GM21447 (cell line): ENCODE measurements at regions not wholly inside any gene's neighbourhood (a gene's known extent, or its start where the extent isn't known, plus 50 kb on each side); places are given as distances from the start of the nearest gene placed in this dataset.
"Not testable (repeated sequence)": the region's sequence is repeated elsewhere in the genome, so short reads cannot be mapped to it uniquely, and the experiment has no call there.

ENCODE experiments used
- ATAC-seq: cut with Tn5 transposase; IDR thresholded peaks from one replicate; pipeline ENCODE4 v1.9.1; 2021; ENCODE audit not compliant: unreplicated experiment

- no peak for ATAC-seq
Measured at GRCh38 chr14:27528328-27528727, 930.5 kb upstream of the NOVA1 start.

- ATAC-seq = no peak
Measured at GRCh38 chr14:27536748-27537147, 938.9 kb upstream of the NOVA1 start.

GRCh38 chr14:27546111-27546510 is 948.3 kb upstream of the NOVA1 start:
- ATAC-seq = no peak

GRCh38 chr14:27553790-27554189 is 956.0 kb upstream of the NOVA1 start:
- no peak for ATAC-seq

GRCh38 chr14:27557445-27557844 is 959.6 kb upstream of the NOVA1 start:
- ATAC-seq = no peak

GRCh38 chr14:27559848-27560247 is 962.0 kb upstream of the NOVA1 start:
- no peak for ATAC-seq

GRCh38 chr14:27566843-27567382 is 969.1 kb upstream of the NOVA1 start:
- ATAC-seq = no peak

GRCh38 chr14:27573018-27573417 is 975.2 kb upstream of the NOVA1 start:
- ATAC-seq = no peak

- no peak for ATAC-seq
Measured at GRCh38 chr14:27587103-27587502, 989.3 kb upstream of the NOVA1 start.

GRCh38 chr14:27605282-27605681 is 1007.4 kb upstream of the NOVA1 start:
- ATAC-seq = no peak

GRCh38 chr14:27608377-27608776 is 1010.5 kb upstream of the NOVA1 start:
- ATAC-seq = no peak

GRCh38 chr14:27612121-27612520 is 1014.3 kb upstream of the NOVA1 start:
- no peak for ATAC-seq

GRCh38 chr14:27613102-27613501 is 1015.3 kb upstream of the NOVA1 start:
- no peak for ATAC-seq

GRCh38 chr14:27623782-27624181 is 1025.9 kb upstream of the NOVA1 start:
- ATAC-seq = no peak

- ATAC-seq = no peak
Measured at GRCh38 chr14:27634056-27634970, 1036.5 kb upstream of the NOVA1 start.

GRCh38 chr14:27640688-27641087 is 1042.9 kb upstream of the NOVA1 start:
- not testable (repeated sequence) for ATAC-seq

- ATAC-seq = no peak
Measured at GRCh38 chr14:27642251-27642866, 1044.5 kb upstream of the NOVA1 start.

- ATAC-seq = no peak
Measured at GRCh38 chr14:27660683-27661082, 1062.8 kb upstream of the NOVA1 start.

GRCh38 chr14:27668531-27668930 is 1070.7 kb upstream of the NOVA1 start:
- ATAC-seq = no peak

- no peak for ATAC-seq
Measured at GRCh38 chr14:27672047-27672446, 1074.2 kb upstream of the NOVA1 start.

GRCh38 chr14:27672811-27673737 is 1075.2 kb upstream of the NOVA1 start:
- not testable (repeated sequence) for ATAC-seq
